ENCODE measurements at regions not wholly inside any gene's neighbourhood (a gene's known extent, or its start where the extent isn't known, plus 50 kb on each side); places are given as distances from the start of the nearest gene placed in this dataset.

DNA sequence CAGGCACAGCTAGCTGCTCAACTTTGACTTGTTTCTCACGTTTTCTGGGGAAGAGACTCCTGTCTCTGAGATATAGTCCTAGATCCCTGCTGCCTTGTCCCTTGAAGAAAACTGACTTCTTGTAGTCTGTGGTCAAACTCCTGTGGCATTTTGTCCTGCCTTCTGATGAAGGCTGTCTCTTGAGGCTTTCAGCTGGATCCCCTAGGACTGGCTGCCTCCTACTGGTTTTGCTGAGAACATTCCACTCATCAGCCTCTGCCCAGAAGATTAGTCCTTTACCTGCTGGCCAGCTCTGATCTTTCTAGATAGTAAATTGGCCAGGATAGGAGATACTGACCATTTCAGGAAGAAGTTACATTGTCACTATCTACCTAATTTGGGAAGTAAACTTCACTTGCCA lies 71.9 kb upstream of the CNR1 start:
- no peak for DNase-seq (ENCODE audit: low spot score)

DNA sequence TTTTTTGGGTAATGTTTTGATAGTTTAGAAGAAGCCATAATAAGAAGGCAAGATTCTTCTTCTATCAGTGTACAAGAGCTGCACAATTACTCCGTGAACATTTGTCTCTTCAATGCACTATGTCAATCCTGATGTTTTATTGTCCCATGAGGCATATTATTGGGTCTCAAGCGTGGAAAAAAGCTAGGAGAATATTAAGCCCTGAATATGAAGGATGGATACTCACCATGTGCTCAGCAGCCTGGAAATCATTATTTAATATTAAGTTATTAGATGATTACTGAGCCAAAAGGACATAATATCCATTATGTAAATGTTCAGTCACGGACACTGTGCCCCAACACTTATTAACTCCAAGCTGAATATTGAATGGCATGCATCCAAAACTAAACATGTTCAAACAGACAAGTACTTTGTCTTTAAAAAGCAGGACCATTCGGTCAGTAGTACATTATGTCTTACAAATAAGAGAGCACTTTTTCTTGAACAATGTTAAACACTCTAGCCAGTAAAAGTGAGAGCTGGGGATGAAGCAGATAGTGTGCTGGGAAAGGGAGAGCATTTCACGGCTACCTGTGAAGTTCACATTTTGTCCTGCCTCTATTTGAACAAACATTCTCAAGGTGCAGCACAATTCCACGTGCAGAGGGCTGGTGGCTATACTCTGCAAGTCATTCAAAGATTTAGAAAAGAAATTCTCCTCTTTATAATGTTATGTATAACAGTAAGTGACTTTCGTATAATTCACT lies 70.6 kb upstream of the CNR1 start:
- no peak for DNase-seq (ENCODE audit: low spot score)

DNA sequence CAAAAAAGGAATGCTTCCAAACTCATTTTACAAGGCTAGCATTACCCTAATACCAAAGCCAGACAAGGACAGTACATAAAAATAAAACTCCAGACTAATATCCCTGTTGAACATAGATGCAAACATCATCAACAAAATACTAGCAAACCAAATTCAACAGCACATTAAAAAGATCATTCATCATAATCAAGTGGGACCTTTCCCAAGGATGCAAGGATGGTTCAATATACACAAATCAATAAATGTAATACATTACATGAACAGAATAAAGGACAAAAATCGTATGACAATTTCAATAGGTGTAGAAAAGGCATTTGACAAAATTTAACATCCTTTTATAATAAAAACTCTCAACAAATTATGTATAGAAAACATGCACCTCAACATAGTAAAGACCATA lies 66.6 kb upstream of the CNR1 start:
- no peak for DNase-seq (ENCODE audit: low spot score)

DNA sequence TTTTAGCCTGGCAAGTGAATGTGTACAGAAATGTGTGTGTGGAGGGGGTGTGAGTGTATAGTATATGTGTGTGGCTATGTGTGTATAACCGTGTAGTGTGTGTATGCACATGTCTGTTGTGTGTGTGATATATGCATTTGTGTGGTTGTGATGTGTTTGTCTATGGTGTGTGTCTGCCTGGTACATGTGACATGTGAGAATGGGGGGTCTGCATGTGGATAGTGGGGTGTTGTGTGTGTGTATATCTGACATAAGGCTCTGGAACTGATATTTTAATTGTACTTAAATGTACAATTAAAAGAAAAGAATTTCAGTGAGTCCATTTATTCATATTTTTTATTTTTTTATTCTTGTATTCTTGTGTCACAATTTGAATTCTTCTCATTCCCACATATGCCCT lies 57.2 kb upstream of the CNR1 start:
- no peak for DNase-seq (ENCODE audit: low spot score)

DNA sequence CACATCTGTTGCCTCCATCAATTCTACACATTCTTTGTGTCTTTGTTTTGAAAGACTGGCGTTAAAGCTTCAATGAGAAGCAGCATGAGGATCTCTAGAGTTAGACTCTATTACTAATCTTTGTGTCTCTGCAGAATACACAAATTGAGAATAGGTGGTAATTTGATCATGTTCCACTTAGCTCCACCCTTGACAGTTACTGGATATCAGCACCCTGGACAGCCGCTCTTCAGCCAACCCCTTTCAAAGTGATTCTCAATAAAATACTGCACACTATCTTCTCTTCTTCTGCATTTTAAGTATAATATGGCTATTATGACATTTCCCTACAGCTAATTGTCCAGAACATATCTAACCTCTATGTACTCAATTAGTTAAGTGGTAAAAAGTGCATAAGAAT lies 54.3 kb upstream of the CNR1 start:
- no peak for DNase-seq (ENCODE audit: low spot score)

DNA sequence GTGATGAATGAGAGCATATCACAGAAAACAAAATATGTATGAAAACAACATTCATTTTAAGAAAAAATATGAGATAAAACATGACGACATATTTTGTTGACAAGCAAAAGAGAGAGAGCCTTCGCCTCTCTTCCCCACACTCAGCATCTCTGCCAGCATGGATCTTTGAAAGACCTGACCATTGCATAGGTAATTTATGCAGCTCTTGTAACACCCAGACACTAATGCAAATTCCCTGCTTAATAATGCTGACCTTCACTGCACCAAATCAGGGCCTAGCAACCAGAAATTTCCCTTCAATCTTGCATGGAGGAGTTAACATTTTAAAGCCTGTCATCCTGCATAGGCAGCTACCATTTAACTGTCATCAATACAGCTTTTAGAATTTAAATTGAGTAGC lies 50.0 kb upstream of the CNR1 start:
- DNase-seq (ENCODE audit: low spot score) = no peak

All from Ammon's horn (tissue), 1 donor.